ENCODE measurements at regions not wholly inside any gene's neighbourhood (a gene's known extent, or its start where the extent isn't known, plus 50 kb on each side); places are given as distances from the start of the nearest gene placed in this dataset.
A peak's percentile ranks its signal among the peaks of the same experiment; 100 is the strongest.

GRCh38 chr6:9139746-9140145, 704.4 kb upstream of the SLC35B3 start:
- H3K4me3 ChIP-seq (replicated peaks; ENCODE audit: low read depth, low read length): no peak overlapping the region
- peak; percentile 37 for DNase-seq (ENCODE audit: extremely low read depth, low read depth)
- no peak for TF ChIP-seq CTCF (IDR thresholded peaks at IDR 0.05; ENCODE audit: low read depth, low read length, missing control alignments)

- no peak for DNase-seq (ENCODE audit: extremely low read depth, low read depth)
- no peak overlapping the region for H3K4me3 ChIP-seq (replicated peaks; ENCODE audit: low read depth, low read length)
Observed at GRCh38 chr6:9138936-9139335, 703.6 kb upstream of the SLC35B3 start.

GRCh38 chr6:9136141-9136822, 700.9 kb upstream of the SLC35B3 start:
- TF ChIP-seq CTCF (IDR thresholded peaks at IDR 0.05; ENCODE audit: low read depth, low read length, missing control alignments): no peak
- DNase-seq (ENCODE audit: extremely low read depth, low read depth): no peak
- no peak overlapping the region for H3K4me3 ChIP-seq (replicated peaks; ENCODE audit: low read depth, low read length)

More at GRCh38 chr6:9138936-9139335, 703.6 kb upstream of the SLC35B3 start:
- no peak for TF ChIP-seq CTCF (IDR thresholded peaks at IDR 0.05; ENCODE audit: low read depth, low read length, missing control alignments)

- TF ChIP-seq CTCF (IDR thresholded peaks at IDR 0.05; ENCODE audit: low read depth, low read length, missing control alignments): no peak
- no peak overlapping the region for H3K4me3 ChIP-seq (replicated peaks; ENCODE audit: low read depth, low read length)
- DNase-seq (ENCODE audit: extremely low read depth, low read depth): no peak
Observed at GRCh38 chr6:9131616-9132015, 696.3 kb upstream of the SLC35B3 start.

- no peak for DNase-seq (ENCODE audit: extremely low read depth, low read depth)
- no peak for TF ChIP-seq CTCF (IDR thresholded peaks at IDR 0.05; ENCODE audit: low read depth, low read length, missing control alignments)
Observed at GRCh38 chr6:9131201-9131600, 695.9 kb upstream of the SLC35B3 start.

GRCh38 chr6:9128970-9129369, 693.6 kb upstream of the SLC35B3 start:
- DNase-seq (ENCODE audit: extremely low read depth, low read depth): no peak
- no peak overlapping the region for H3K4me3 ChIP-seq (replicated peaks; ENCODE audit: low read depth, low read length)
- no peak for TF ChIP-seq CTCF (IDR thresholded peaks at IDR 0.05; ENCODE audit: low read depth, low read length, missing control alignments)

More at GRCh38 chr6:9131201-9131600, 695.9 kb upstream of the SLC35B3 start:
- H3K4me3 ChIP-seq (replicated peaks; ENCODE audit: low read depth, low read length): no peak overlapping the region
